Pancreas (tissue), 10 donors: ENCODE measurements at regions not wholly inside any gene's neighbourhood (a gene's known extent, or its start where the extent isn't known, plus 50 kb on each side); places are given as distances from the start of the nearest gene placed in this dataset.

Experiments used
- ATAC-seq, 4 donors: fragments of 200-7000 bp; cut with Tn5 transposase; one replicate each; pipeline versions ENCODE4 v1.8.0 to v1.9.1; 2020; ENCODE audit warnings: mild to moderate bottlenecking in 4 of 4, moderate library complexity in 4 of 4
- DNase-seq, 6 donors: peaks; one replicate each; pipeline ENCODE4 v3.0.0-alpha.2; 2020
- FAIRE-seq: peaks from 2 replicates; lab custom pipeline; 2012; peaks lifted over from hg19 to GRCh38; lab: Jason Lieb, UNC
- H3K27ac ChIP-seq, 4 donors: fragments of 200-600 bp; sonication (generic); 1 replicate in 3 of 4; 2 replicates in 1 of 4; pipeline versions ENCODE4 v1.5.0 to v1.8.0; 2020
- H3K27me3 ChIP-seq, 4 donors: fragments of 200-600 bp; one replicate each; pipeline ENCODE4 v1.8.0; 2021
- H3K36me3 ChIP-seq, 3 donors: fragments of 200-600 bp; sonication (generic) in 1 of 3; one replicate each; pipeline versions ENCODE4 v1.5.0 to v1.8.0; 2020 to 2021
- H3K4me1 ChIP-seq, 3 donors: fragments of 200-600 bp; one replicate each; pipeline ENCODE4 v1.8.0; 2021
- H3K4me3 ChIP-seq, 4 donors: fragments of 200-600 bp; sonication (generic) in 2 of 4; one replicate each; pipeline versions ENCODE4 v1.5.0 to v1.8.0; 2020 to 2021
- H3K9me3 ChIP-seq, 4 donors: fragments of 200-600 bp; one replicate each; pipeline ENCODE4 v1.8.0; 2021
- CTCF ChIP-seq, 4 donors: fragments of 200-600 bp; sonication (generic) in 3 of 4; IDR thresholded peaks; one replicate each; pipeline versions ENCODE4 v1.5.0 to v1.8.0; 2021; ENCODE audit warnings: antibody characterized with exemption in 4 of 4
- WGBS, 2 donors: extraction: QIAGEN DNeasy Blood & Tissue Kit; methylation state at CpG; one replicate each; pipeline ENCODE4 v1.1.7; 2013; 5-methylcytosine and 5-hydroxymethylcytosine counted together
- intact Hi-C, 3 donors: fragments of 100-400 bp; cut with DNase I; formaldehyde crosslinking; loops; one replicate each; pipeline versions ENCODE4 v1.11.1 to v1.14.2; 2022
- donor health status: healthy with polysubstance abuse.
- donor health status: DM: no; HTN: no; CAD: no; lungs with moderate emphysema.
- donor health status: DM: no; HTN: no; CAD: no.
- donor health status: control.
- donor health status: control.
- donor health status: Bipolar disorder and iron deficiency.
- donor health status: DM: yes; HTN: yes; CAD: no.
- donor health status: DM: no; HTN: no; CAD: no.
- donor health status: DM: no; HTN: no; CAD: no.
- donor health status: DM: yes; HTN: yes; CAD: no.

- Histone ChIP-seq H3K9me3 (peaks cover 0 to 3% (median 0%) of the 10 kb centered on the region in 4 donors), H3K27ac (no peak overlapping the region), H3K4me3 (no peak overlapping the region), H3K36me3 (no peaks in the 10 kb centered on the region), H3K4me1 (no peaks in the 10 kb centered on the region), H3K27me3 (no peaks in the 10 kb centered on the region)
- ATAC-seq (no peak), DNase-seq (no peak), FAIRE-seq (no peak)
- TF ChIP-seq CTCF (IDR thresholded peaks at IDR 0.05): no peak
- intact Hi-C loops: no loop called here
Observed at GRCh38 chr9:13904746-13905145, 409.2 kb downstream of the NFIB start.

GRCh38 chr9:13904311-13904710, 409.6 kb downstream of the NFIB start:
- 76 to 82% methylated on average over 4 of the region's 4 CpGs for WGBS, 2 donors
- FAIRE-seq: no peak

GRCh38 chr9:13902286-13903066, 411.5 kb downstream of the NFIB start:
- Histone ChIP-seq H3K36me3 (no peaks in the 10 kb centered on the region), H3K27ac (no peak overlapping the region), H3K4me1 (no peaks in the 10 kb centered on the region), H3K9me3 (peaks cover 0 to 3% (median 0%) of the 10 kb centered on the region in 4 donors), H3K4me3 (no peak overlapping the region), H3K27me3 (no peaks in the 10 kb centered on the region)
- no peak for DNase-seq
- ATAC-seq: no peak
- TF ChIP-seq CTCF (IDR thresholded peaks at IDR 0.05): no peak
- intact Hi-C loops: no loop called here
- FAIRE-seq: no peak

More at GRCh38 chr9:13904311-13904710, 409.6 kb downstream of the NFIB start:
- intact Hi-C loops: no loop called here
- no peak for TF ChIP-seq CTCF (IDR thresholded peaks at IDR 0.05)
- DNase-seq (no peak), ATAC-seq (no peak)
- Histone ChIP-seq H3K4me3 (no peak overlapping the region), H3K36me3 (no peaks in the 10 kb centered on the region), H3K27me3 (no peaks in the 10 kb centered on the region), H3K27ac (no peak overlapping the region), H3K9me3 (peaks cover 0 to 3% (median 0%) of the 10 kb centered on the region in 4 donors), H3K4me1 (no peaks in the 10 kb centered on the region)

GRCh38 chr9:13901176-13901575, 412.8 kb downstream of the NFIB start:
- no peak overlapping the region for H3K27ac ChIP-seq
- no peaks in the 10 kb centered on the region for H3K4me1 ChIP-seq
- H3K9me3 ChIP-seq: no peaks in the 10 kb centered on the region
- TF ChIP-seq CTCF (IDR thresholded peaks at IDR 0.05): no peak
- FAIRE-seq (no peak), ATAC-seq (no peak), DNase-seq (no peak)
- 92 to 94% methylated on average over 3 of the region's 3 CpGs for WGBS, 2 donors
- intact Hi-C loops: no loop called here
- no peak overlapping the region for H3K4me3 ChIP-seq
- no peaks in the 10 kb centered on the region for H3K36me3 ChIP-seq
- H3K27me3 ChIP-seq: no peaks in the 10 kb centered on the region

- DNase-seq (no peak), ATAC-seq (no peak), FAIRE-seq (no peak)
- TF ChIP-seq CTCF (IDR thresholded peaks at IDR 0.05): no peak
- intact Hi-C loops: no loop called here
- H3K4me3 ChIP-seq: no peak overlapping the region
- no peaks in the 10 kb centered on the region for H3K27me3 ChIP-seq
- H3K36me3 ChIP-seq: no peaks in the 10 kb centered on the region
- no peak overlapping the region for H3K27ac ChIP-seq
- WGBS, 2 donors: 76 to 84% methylated on average over 5 of the region's 5 CpGs
- no peaks in the 10 kb centered on the region for H3K9me3 ChIP-seq
- no peaks in the 10 kb centered on the region for H3K4me1 ChIP-seq
Observed at GRCh38 chr9:13900449-13900848, 413.5 kb downstream of the NFIB start.
